ENCODE measurements at regions not wholly inside any gene's neighbourhood (a gene's known extent, or its start where the extent isn't known, plus 50 kb on each side); places are given as distances from the start of the nearest gene placed in this dataset.

- no peak for TF ChIP-seq CTCF (IDR thresholded peaks at IDR 0.05)
- no peak for TF ChIP-seq POLR2A (IDR thresholded peaks at IDR 0.05)
Observed at GRCh38 chr18:59810735-59811520, 88.9 kb upstream of the PMAIP1 start.
